ENCODE measurements at regions not wholly inside any gene's neighbourhood (a gene's known extent, or its start where the extent isn't known, plus 50 kb on each side); places are given as distances from the start of the nearest gene placed in this dataset.

DNA sequence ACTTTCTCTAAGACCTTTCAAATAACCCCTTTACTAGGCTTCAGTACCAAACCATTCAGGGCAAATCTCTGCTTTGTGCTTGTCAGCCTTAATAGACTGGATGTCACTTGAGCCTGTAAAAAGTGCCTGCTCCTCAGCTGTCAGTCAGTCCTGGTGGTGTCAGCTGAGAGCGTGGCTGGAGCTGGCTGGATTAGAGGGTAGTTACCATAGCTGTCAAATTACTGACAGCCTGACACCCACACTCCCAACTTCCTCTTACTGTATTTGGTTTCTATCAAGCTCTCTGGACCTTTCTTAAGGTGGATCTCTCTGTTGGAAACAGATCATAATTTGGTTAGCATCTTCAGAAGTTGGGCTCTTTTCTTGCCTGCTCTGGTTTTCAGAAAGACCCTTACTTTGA lies 371.4 kb upstream of the ATP5MC3 start:
- no peak for DNase-seq

DNA sequence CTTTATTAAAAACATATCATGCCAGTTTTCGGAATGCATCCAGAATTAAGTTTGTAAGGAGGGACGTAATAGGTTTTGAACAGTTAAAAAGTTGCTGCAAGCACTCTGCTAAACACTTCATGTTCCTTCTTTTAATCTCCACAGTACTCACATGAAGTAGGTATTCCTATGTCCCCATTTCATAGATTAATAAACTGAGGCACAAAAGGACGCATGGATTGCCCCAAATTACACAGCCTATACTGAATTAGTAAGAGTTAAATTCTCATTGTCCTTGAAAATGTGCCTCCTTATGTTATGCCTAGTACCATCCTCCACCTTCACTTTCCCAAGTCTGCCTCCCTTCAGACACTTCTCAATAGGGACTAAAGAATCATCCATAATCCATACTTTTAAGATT lies 358.9 kb upstream of the ATP5MC3 start:
- DNase-seq = no peak

- DNase-seq = no peak
Measured at GRCh38 chr2:175539122-175539521, 357.6 kb upstream of the ATP5MC3 start.

DNA sequence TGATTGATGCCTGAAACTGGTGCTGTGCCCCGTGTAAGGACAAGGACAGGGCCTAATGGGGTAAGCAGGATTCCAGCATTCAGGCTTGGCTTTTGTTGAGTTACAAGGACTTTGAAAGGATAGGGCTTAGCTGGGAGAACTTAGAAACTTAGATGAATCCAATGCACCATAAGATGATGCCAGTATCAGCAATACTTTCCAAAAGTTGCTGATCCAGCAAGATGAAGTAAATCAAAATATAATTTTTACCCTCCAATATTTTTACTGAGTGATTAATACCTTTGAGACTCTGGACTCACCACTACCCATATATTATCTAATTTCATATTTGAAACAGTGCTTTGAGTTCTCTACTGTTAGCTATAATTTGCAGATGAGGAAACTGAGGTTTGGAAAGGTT lies 354.5 kb upstream of the ATP5MC3 start:
- DNase-seq = no peak

DNA sequence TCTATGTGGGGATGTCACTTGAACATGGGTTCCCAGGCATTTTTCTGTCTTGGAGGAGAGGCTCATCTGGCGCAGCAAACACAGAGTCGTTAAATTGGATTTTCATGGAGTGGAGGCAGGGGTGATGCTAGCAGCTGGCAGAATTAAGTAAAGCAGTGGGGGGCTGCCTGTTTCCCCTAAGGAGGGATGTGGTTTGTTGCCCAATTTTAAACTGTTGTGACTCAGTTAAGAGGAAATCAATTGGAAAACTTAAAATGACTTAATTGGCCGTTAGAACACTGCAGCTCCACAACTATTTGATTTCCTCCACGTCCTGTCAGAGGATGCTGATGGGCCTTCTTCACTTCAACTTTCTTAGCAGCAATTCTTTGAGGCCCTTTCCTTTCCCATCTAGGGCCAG lies 354.1 kb upstream of the ATP5MC3 start:
- no peak for DNase-seq

- DNase-seq = no peak
Measured at GRCh38 chr2:175525975-175526374, 344.5 kb upstream of the ATP5MC3 start.

- DNase-seq = no peak
Measured at GRCh38 chr2:175523001-175523400, 341.5 kb upstream of the ATP5MC3 start.

GRCh38 chr2:175518206-175518605 lies 336.7 kb upstream of the ATP5MC3 start:
- DNase-seq = no peak

DNA sequence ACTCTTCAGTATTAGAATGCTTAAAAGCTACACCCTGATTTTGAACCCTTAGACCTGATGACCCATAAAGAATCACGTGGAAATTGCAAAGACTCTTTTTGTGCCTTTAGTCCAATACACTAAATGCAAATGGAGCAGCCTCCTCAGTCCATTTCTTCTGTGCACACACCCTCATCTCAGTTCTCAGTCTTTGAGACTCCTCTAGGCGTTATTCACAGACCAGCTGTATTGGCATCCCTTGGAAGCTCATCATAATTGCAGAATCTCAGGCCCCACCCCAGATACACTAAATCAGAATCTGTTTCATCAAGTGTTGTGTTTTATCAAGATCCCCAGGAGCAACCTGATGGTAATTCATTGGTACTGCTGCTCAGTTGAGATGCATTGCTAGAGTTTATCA lies 335.0 kb upstream of the ATP5MC3 start:
- no peak for DNase-seq

DNA sequence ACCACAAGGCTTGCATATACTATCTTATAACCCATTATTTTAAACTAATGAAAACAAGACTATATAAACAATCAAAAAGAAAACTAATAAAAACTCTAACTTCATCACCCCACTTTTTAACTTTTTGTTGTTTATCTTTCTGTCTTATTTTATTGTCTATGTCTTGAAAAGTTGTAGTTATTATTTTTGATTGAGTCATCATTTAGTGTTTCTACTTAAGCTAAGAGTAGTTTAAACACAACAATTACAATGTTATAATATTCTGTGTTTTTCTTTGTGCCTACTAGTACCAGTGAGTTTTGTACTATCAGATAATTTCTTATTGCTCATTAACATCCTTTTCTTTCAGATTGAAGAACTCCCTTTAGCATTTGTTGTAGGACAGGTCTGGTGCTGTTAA lies 318.7 kb upstream of the ATP5MC3 start:
- DNase-seq = no peak

- no peak for DNase-seq
Measured at GRCh38 chr2:175490360-175490791, 308.9 kb upstream of the ATP5MC3 start.

- no peak for DNase-seq
Measured at GRCh38 chr2:175478096-175478768, 296.7 kb upstream of the ATP5MC3 start.

- no peak for DNase-seq
Measured at GRCh38 chr2:175476948-175477347, 295.4 kb upstream of the ATP5MC3 start.

DNA sequence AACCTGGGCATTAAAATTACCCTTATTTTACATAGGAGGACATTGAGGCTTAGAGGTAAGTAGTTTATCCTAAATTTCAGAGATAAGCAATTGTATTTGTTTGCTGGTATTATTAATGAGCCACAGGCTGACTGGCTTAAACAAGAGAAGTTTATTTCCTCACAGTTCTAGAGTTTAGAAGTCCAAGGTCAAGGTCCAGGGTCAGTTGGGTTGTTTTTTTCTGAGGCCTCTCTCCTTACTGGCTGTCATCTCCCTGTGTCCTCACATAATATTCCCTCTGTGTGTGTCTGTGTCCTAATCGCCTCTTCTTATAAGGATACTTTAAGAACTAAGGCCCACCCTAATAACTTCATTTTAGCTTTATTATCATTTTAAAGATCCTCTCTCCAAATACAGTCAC lies 294.9 kb upstream of the ATP5MC3 start:
- DNase-seq = no peak

GRCh38 chr2:175475130-175475529 lies 293.6 kb upstream of the ATP5MC3 start:
- no peak for DNase-seq

- no peak for DNase-seq
Measured at GRCh38 chr2:175468431-175469098, 287.1 kb upstream of the ATP5MC3 start.

- no peak for DNase-seq
Measured at GRCh38 chr2:175465101-175465500, 283.6 kb upstream of the ATP5MC3 start.

- no peak for DNase-seq
Measured at GRCh38 chr2:175464311-175464670, 282.8 kb upstream of the ATP5MC3 start.

DNA sequence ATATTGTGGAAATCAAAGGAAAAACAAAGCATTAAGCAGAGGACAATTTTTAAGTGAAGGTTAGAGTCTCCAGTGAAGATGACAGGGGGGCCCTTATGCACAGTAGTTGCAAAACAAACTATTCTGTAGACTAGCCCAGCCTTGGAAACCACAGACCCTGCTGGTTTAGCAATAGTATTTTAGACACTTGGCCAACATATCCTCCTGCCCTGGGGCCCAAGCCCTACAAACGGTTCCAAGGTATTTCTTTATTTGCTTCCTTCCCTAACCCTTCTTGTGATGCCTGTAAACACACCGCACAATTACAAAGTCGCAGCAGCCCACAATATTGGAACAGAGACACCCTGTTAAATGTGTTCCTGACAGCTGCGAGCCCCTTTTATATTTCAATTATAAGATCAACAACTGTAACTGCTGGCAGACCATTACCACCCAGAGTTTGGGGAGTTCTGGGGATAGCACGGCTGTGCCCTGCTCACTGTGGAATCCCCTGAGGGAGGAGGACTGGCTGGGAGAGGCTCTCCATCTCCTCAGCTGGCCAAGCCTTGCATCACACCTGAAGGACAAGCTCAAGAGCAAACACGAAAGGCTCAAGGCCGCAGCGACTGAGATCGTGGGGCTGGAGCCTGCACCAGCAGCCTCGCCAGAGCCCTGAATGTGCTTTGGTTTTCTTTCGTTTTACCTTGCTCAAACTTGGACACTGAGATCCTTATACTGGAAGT lies 282.2 kb upstream of the ATP5MC3 start:
- no peak for DNase-seq

- DNase-seq = no peak
Measured at GRCh38 chr2:175463169-175463568, 281.7 kb upstream of the ATP5MC3 start.

DNA sequence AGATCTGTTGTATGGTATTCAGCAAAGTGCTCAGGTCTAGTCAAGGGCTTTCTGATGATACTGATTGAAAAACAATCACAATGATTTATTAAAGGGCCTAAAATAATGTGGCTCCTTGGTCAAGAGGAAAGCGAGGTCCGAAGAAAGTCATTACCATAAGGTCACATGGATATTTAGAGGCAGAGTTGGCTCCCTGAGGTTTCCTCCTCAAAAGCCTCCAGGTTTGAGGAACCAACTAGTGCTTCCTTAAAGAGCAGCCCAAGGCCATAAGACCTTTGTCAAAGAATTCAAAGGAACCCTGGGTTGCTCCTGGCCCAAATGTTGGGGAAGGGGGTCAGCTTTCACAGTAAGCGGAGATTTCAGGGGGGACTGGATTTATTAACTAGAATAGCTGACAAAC lies 280.7 kb upstream of the ATP5MC3 start:
- no peak for DNase-seq

DNA sequence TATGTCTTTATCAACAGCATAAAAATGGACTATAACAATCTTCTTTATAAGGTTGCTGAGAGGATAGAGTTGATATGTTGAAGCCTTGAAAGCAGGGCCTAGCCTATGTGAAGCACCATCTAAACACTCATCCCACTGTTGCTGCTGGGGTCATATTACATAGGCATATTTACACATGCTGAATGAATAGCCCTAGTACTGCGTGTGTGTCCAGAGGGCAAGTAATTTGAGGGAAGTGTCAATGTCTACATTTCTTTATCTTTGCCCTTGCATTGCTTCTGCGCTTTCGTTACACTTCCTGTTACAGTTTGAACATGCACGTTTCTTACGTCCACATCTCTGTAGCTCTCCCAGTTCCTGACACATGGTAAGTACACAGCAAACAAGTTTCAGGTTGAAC lies 280.3 kb upstream of the ATP5MC3 start:
- DNase-seq = no peak

GRCh38 chr2:175457895-175458448 lies 276.5 kb upstream of the ATP5MC3 start:
- no peak for DNase-seq

DNA sequence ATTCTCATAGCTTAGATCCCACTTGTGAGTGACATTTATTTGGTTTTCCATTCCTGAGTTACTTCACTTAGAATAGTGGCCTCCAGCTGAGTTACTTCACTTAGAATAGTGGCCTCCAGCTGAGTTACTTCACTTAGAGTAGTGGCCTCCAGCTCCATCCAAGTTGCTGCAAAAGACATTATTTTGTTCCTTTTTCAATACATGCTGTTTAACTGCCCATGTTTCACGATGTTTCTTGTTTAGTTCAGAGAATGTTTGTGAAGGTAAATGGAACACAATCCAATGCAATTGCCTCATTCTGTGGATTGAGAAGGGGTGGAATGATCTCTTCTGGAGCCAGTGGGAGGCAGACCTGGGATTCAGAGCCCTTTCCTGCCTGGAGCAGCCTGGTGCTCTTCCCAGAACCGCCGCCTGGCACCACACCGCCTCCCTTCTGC lies 273.5 kb upstream of the ATP5MC3 start:
- DNase-seq = no peak

All from activated CD4-positive, alpha-beta T cell treated with anti-CD3 and anti-CD28 coated beads, Interleukin-10, Interleukin-2, amounts not matched to agents 100 ng/mL and 50 ng/mL, durations not matched to agents 16 hours and 8 hours (primary cell).